ENCODE measurements at regions not wholly inside any gene's neighbourhood (a gene's known extent, or its start where the extent isn't known, plus 50 kb on each side); places are given as distances from the start of the nearest gene placed in this dataset.

DNA sequence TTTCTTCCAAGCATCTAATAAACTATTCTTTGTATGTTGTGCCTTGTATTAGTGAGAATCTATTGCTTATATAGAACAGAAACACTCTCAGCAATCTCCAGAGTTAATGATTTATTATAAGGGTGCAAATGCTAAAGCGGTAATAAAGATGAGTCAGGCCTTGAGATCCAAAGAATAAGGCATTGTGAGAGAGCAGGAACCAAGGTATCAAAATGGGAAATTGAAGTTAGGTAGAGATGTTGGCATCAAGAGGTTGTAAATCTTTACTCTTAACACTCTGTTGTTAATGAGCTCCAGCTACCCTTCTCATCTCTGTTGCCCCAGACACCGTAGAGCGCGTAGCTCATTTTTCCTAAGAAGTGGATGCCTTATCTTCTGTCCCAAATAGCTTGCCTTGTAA, 375.2 kb downstream of the ARL4A start:
- TF ChIP-seq EZH2 (IDR thresholded peaks at IDR 0.05; ENCODE audit: insufficient read depth, poor library complexity, severe bottlenecking), result no peak
- no peak for TF ChIP-seq EZH2phosphoT487 (IDR thresholded peaks at IDR 0.05; ENCODE audit: insufficient read depth, low read depth)

Data from GM23248 (cell line).